HCT116 (cell line): ENCODE measurements at regions not wholly inside any gene's neighbourhood (a gene's known extent, or its start where the extent isn't known, plus 50 kb on each side); places are given as distances from the start of the nearest gene placed in this dataset.

Source experiments
- ATAC-seq: fragments of 200-7000 bp; cut with Tn5 transposase; 2 replicates; pipeline ENCODE4 v1.9.1; 2020; ENCODE audit warnings: mild to moderate bottlenecking, moderate library complexity
- BruUV-seq: library from RNA; stranded (reverse); fragments of 400-500 nt; replicated peaks from 2 replicates; lab custom pipeline; 2021; lab: Mats Ljungman, UMichigan
- CTCF ChIA-PET: fragments of 300-600 bp; sonication (Branson Sonifier 250); formaldehyde crosslinking; loops from one replicate; lab custom pipeline; 2021; ENCODE audit warnings: antibody characterized with exemption; lab: Charles Lee
- POLR2A ChIA-PET: fragments of 300-600, 350-600 bp; sonication (Branson Sonifier 250); formaldehyde crosslinking; loops from one replicate; lab custom pipeline; 2021; ENCODE audit warnings: antibody characterized with exemption; lab: Charles Lee
- RAD21 ChIA-PET, 2 experiments: fragments of 300-600 bp; sonication (Branson Sonifier 250); formaldehyde crosslinking; loops; one replicate each; lab custom pipeline; 2023; ENCODE audit warnings: low total read pairs in 2 of 2; ENCODE audit not compliant: uncharacterized antibody in 2 of 2, unreplicated experiment in 2 of 2, low non-redundant PET in 1 of 2; lab: Charles Lee
- DNase-seq: peaks from one replicate; pipeline ENCODE4 v3.0.0-alpha.2; 2010; ENCODE audit warnings: low read depth, low spot score
- H2AFZ ChIP-seq: fragments of 200-600 bp; shearing (Covaris generic), sonication (generic); 2 replicates; pipeline ENCODE4 v1.6.1; 2017; ENCODE audit warnings: low read depth, mixed run types, mixed read lengths, antibody characterized with exemption, low read length; ENCODE audit not compliant: poor library complexity, severe bottlenecking
- H3K27ac ChIP-seq: 2 replicates; pipeline ENCODE4 v1.5.1; 2012; ENCODE audit warnings: low read depth, low read length
- H3K27me3 ChIP-seq: fragments of 200-600 bp; sonication (generic); 2 replicates; pipeline ENCODE4 v1.6.1; 2016; ENCODE audit warnings: mixed run types, low read length, mixed read lengths; ENCODE audit not compliant: insufficient read depth
- H3K36me3 ChIP-seq, 2 experiments: fragments of 200-500 bp in 1 of 2; fragments of 200-600 bp in 1 of 2; sonication (Bioruptor generic) in 1 of 2; sonication (generic) in 1 of 2; 2 replicates each; pipeline versions ENCODE4 v1.5.1 to v1.6.1; 2014 to 2016; ENCODE audit warnings: low read length in 2 of 2, inconsistent platforms in 1 of 2, mixed read lengths in 1 of 2, mixed run types in 1 of 2; ENCODE audit not compliant: insufficient read depth in 2 of 2, control insufficient read depth in 1 of 2
- H3K4me1 ChIP-seq, 2 experiments: fragments of 200-600 bp in 1 of 2; sonication (generic) in 1 of 2; 2 replicates each; pipeline versions ENCODE4 v1.5.1 to v1.6.1; 2012 to 2017; ENCODE audit warnings: low read length in 2 of 2, inconsistent platforms in 1 of 2, mild to moderate bottlenecking in 1 of 2, mixed read lengths in 1 of 2, mixed run types in 1 of 2, moderate library complexity in 1 of 2; ENCODE audit not compliant: insufficient read depth in 2 of 2, control insufficient read depth in 1 of 2
- H3K4me2 ChIP-seq: fragments of 200-600 bp; sonication (generic); 2 replicates; pipeline ENCODE4 v1.6.1; 2017; ENCODE audit warnings: mixed run types, low read length, mixed read lengths
- H3K4me3 ChIP-seq, 2 experiments: fragments of 200-600 bp in 1 of 2; sonication (generic) in 1 of 2; replicated peaks in 1 of 2; 2 replicates each; pipeline ENCODE4 v1.5.1; 2011 to 2016; ENCODE audit warnings: low read length in 2 of 2, control low read depth in 1 of 2, low read depth in 1 of 2, mild to moderate bottlenecking in 1 of 2, mixed read lengths in 1 of 2, mixed run types in 1 of 2
- H3K79me2 ChIP-seq: fragments of 200-600 bp; sonication (generic); 2 replicates; pipeline ENCODE4 v1.6.1; 2017; ENCODE audit warnings: mild to moderate bottlenecking, mixed run types, low read length, moderate library complexity, mixed read lengths; ENCODE audit not compliant: insufficient read depth
- H3K9ac ChIP-seq: fragments of 200-600 bp; sonication (generic); 2 replicates; pipeline ENCODE4 v1.6.1; 2016; ENCODE audit warnings: low read length, mixed read lengths
- H3K9me2 ChIP-seq: fragments of 200-600 bp; sonication (generic), shearing (Covaris generic); 2 replicates; pipeline ENCODE4 v1.6.1; 2017; ENCODE audit warnings: mixed run types, mild to moderate bottlenecking, moderate library complexity; ENCODE audit not compliant: insufficient read depth
- H3K9me3 ChIP-seq, 2 experiments: fragments of 200-500 bp in 1 of 2; fragments of 200-600 bp in 1 of 2; sonication (Bioruptor generic) in 1 of 2; sonication (generic) in 1 of 2; 2 replicates each; pipeline ENCODE4 v1.6.1; 2014 to 2017; ENCODE audit warnings: low read length in 2 of 2, mixed read lengths in 2 of 2, inconsistent platforms in 1 of 2, low read depth in 1 of 2, mild to moderate bottlenecking in 1 of 2, mixed run types in 1 of 2, moderate library complexity in 1 of 2; ENCODE audit not compliant: control insufficient read depth in 1 of 2, insufficient read depth in 1 of 2
- H4K20me1 ChIP-seq: fragments of 200-600 bp; sonication (generic), shearing (Covaris generic); 2 replicates; pipeline ENCODE4 v1.6.1; 2017; ENCODE audit warnings: mixed run types, mild to moderate bottlenecking, moderate library complexity; ENCODE audit not compliant: insufficient read depth
- CEBPB ChIP-seq: IDR thresholded peaks from 2 replicates; pipeline ENCODE4 v1.6.1; 2012; ENCODE audit warnings: low read depth
- EGR1 ChIP-seq: IDR thresholded peaks from 2 replicates; pipeline ENCODE4 v1.6.1; 2012; ENCODE audit warnings: low read depth
- ELF1 ChIP-seq: IDR thresholded peaks from 2 replicates; pipeline ENCODE4 v1.6.1; 2012; ENCODE audit warnings: low read depth, borderline replicate concordance
- EZH2 ChIP-seq: fragments of 200-600 bp; sonication (generic); IDR thresholded peaks from 2 replicates; pipeline ENCODE4 v1.6.1; 2017; ENCODE audit warnings: antibody characterized with exemption, mixed run types
- EZH2phosphoT487 ChIP-seq: fragments of 200-600 bp; IDR thresholded peaks from 2 replicates; pipeline ENCODE4 v1.6.1; 2018; ENCODE audit warnings: antibody characterized with exemption, borderline replicate concordance
- POLR2A ChIP-seq: IDR thresholded peaks from 2 replicates; pipeline ENCODE4 v1.7.0; 2011; ENCODE audit warnings: borderline replicate concordance; ENCODE audit not compliant: insufficient read depth, insufficient read length; ENCODE audit errors: extremely low read depth
- POLR2AphosphoS5 ChIP-seq: IDR thresholded peaks from 2 replicates; pipeline ENCODE4 v1.6.1; 2011; ENCODE audit warnings: mild to moderate bottlenecking, low read depth, low read length, moderate library complexity
- SP1 ChIP-seq: IDR thresholded peaks from 2 replicates; pipeline ENCODE4 v1.6.1; 2012; ENCODE audit warnings: low read depth
- TCF7L2 ChIP-seq: IDR thresholded peaks from 2 replicates; pipeline ENCODE4 v1.7.0; 2011; ENCODE audit warnings: borderline replicate concordance, inconsistent platforms; ENCODE audit not compliant: insufficient read depth, insufficient read length; ENCODE audit errors: extremely low read depth
- YY1 ChIP-seq: IDR thresholded peaks from 2 replicates; pipeline ENCODE4 v1.6.1; 2011; ENCODE audit warnings: low read length, low read depth, moderate library complexity, mild to moderate bottlenecking; ENCODE audit not compliant: insufficient replicate concordance; ENCODE audit errors: extremely low read depth
- intact Hi-C: fragments of 100-400 bp; cut with micrococcal nuclease; formaldehyde crosslinking; loops from 2 replicates; pipeline ENCODE4 v1.10.0; 2022
- TF ChIP-seq, protein P1 (sequence below): IDR thresholded peaks from 2 replicates; pipeline ENCODE4 v1.6.1; 2011; ENCODE audit warnings: mild to moderate bottlenecking, low read length, moderate library complexity; ENCODE audit not compliant: insufficient replicate concordance; ENCODE audit errors: extremely low read depth
- TF ChIP-seq, protein P2 (sequence below): IDR thresholded peaks from 2 replicates; pipeline ENCODE4 v1.6.1; 2012
- TF ChIP-seq, protein P3 (sequence below), 3 experiments: fragments of 200-600 bp in 1 of 3; sonication (generic) in 1 of 3; IDR thresholded peaks in 2 of 3; conservative IDR thresholded peaks in 1 of 3; 2 replicates each; pipeline ENCODE4 v1.5.1; 2012 to 2017; ENCODE audit warnings: low read depth in 2 of 3, low read length in 2 of 3, antibody characterized with exemption in 1 of 3, borderline replicate concordance in 1 of 3, control low read depth in 1 of 3, mild to moderate bottlenecking in 1 of 3, mixed read lengths in 1 of 3, mixed run types in 1 of 3, moderate library complexity in 1 of 3; ENCODE audit not compliant: insufficient read depth in 1 of 3

DNA sequence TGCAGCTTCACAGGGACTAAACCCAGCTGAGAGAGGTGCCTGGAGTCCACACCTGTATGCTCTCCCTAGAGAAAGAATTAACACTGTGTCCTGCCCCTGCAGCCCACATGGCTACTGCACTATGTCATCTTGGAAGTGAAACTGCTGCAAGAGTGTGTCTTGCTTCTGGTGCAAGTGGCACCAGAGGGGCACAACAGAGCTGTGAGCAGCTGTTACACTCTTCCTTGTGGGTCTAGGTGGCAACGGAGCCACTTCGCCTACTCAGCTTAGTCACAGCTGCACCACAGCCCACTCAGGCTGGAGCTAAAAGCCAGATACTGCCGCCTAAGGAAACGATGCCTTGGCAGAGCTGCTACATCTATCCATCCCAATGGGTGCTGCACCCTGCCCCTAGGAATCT, 391.4 kb downstream of the COL12A1 start:
- H3K9me3 ChIP-seq = 0 out of 4 replicates have a peak, but pooled peaks cover 0 to 5% of the 10 kb centered on the region in 2 experiments
- ATAC-seq (no peak), DNase-seq (no peak)
- CTCF ChIA-PET = no interaction called here
- H3K4me1 ChIP-seq = no peaks in the 10 kb centered on the region
- no TSS peak for BruUV-seq
- H3K79me2 ChIP-seq = no peaks in the 10 kb centered on the region
- intact Hi-C loops = no loop called here
- RAD21 ChIA-PET = no interaction called here
- H2AFZ ChIP-seq = no peak overlapping the region
- no peak overlapping the region for H3K4me3 ChIP-seq
- no peak overlapping the region for H3K4me2 ChIP-seq
- TF ChIP-seq ELF1 = no peak
- no peak for TF ChIP-seq EGR1
- no peak for TF ChIP-seq CEBPB
- TF ChIP-seq, protein P1, sequence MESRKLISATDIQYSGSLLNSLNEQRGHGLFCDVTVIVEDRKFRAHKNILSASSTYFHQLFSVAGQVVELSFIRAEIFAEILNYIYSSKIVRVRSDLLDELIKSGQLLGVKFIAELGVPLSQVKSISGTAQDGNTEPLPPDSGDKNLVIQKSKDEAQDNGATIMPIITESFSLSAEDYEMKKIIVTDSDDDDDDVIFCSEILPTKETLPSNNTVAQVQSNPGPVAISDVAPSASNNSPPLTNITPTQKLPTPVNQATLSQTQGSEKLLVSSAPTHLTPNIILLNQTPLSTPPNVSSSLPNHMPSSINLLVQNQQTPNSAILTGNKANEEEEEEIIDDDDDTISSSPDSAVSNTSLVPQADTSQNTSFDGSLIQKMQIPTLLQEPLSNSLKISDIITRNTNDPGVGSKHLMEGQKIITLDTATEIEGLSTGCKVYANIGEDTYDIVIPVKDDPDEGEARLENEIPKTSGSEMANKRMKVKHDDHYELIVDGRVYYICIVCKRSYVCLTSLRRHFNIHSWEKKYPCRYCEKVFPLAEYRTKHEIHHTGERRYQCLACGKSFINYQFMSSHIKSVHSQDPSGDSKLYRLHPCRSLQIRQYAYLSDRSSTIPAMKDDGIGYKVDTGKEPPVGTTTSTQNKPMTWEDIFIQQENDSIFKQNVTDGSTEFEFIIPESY = no peak
- no peak for TF ChIP-seq EZH2phosphoT487
- no peak for TF ChIP-seq TCF7L2
- H3K36me3 ChIP-seq = no peaks in the 10 kb centered on the region
- H4K20me1 ChIP-seq = no peaks in the 10 kb centered on the region
- H3K27me3 ChIP-seq = no peaks in the 10 kb centered on the region
- POLR2A ChIA-PET = no interaction called here
- H3K9me2 ChIP-seq = no peaks in the 10 kb centered on the region
- H3K9ac ChIP-seq = no peak overlapping the region
- no peak overlapping the region for H3K27ac ChIP-seq

DNA sequence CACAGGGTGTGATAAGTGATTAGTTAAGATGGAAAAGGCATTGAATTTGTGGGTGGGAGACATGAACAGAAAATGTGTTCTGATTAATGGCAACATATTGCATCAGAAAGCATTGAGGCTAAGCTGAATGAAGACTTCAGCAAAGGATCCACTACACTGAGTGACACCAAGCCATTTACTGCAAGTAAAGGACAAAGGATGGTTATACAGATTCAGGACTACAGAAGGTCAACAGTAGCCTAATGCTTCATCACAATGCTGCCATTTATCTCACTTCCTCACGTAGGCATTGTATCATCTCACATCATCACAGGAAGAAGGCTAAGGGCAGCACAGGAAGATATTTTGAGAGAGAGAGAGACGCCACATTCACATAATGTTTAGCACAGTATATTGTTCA, 398.2 kb downstream of the COL12A1 start:
- ChIA-PET CTCF (no interaction called here), RAD21 (no interaction called here), POLR2A (no interaction called here)
- H3K4me1 ChIP-seq = no peaks in the 10 kb centered on the region
- intact Hi-C loops = no loop called here
- H2AFZ ChIP-seq = no peak overlapping the region
- ATAC-seq = no peak
- DNase-seq = no peak
- H3K9ac ChIP-seq = no peak overlapping the region
- no peaks in the 10 kb centered on the region for H3K9me2 ChIP-seq
- no TSS peak for BruUV-seq
- no peaks in the 10 kb centered on the region for H4K20me1 ChIP-seq
- no peak overlapping the region for H3K4me3 ChIP-seq
- H3K79me2 ChIP-seq = no peaks in the 10 kb centered on the region
- TF ChIP-seq POLR2AphosphoS5 (no peak), POLR2A (no peak), SP1 (no peak), YY1 (no peak), EGR1 (no peak), EZH2 (no peak)
- TF ChIP-seq, protein P2, sequence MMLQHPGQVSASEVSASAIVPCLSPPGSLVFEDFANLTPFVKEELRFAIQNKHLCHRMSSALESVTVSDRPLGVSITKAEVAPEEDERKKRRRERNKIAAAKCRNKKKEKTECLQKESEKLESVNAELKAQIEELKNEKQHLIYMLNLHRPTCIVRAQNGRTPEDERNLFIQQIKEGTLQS = no peak
- TF ChIP-seq, protein P3, sequence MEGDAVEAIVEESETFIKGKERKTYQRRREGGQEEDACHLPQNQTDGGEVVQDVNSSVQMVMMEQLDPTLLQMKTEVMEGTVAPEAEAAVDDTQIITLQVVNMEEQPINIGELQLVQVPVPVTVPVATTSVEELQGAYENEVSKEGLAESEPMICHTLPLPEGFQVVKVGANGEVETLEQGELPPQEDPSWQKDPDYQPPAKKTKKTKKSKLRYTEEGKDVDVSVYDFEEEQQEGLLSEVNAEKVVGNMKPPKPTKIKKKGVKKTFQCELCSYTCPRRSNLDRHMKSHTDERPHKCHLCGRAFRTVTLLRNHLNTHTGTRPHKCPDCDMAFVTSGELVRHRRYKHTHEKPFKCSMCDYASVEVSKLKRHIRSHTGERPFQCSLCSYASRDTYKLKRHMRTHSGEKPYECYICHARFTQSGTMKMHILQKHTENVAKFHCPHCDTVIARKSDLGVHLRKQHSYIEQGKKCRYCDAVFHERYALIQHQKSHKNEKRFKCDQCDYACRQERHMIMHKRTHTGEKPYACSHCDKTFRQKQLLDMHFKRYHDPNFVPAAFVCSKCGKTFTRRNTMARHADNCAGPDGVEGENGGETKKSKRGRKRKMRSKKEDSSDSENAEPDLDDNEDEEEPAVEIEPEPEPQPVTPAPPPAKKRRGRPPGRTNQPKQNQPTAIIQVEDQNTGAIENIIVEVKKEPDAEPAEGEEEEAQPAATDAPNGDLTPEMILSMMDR (IDR thresholded peaks at IDR 0.05 in 2 of 3, conservative IDR thresholded peaks at IDR 0.05 in 1 of 3; ENCODE audit: borderline replicate concordance in 1 of 3, insufficient read depth in 1 of 3, low read depth in 2 of 3, low read length in 2 of 3) = no peak
- TF ChIP-seq, protein P1 = no peak
- no peaks in the 10 kb centered on the region for H3K27me3 ChIP-seq
- H3K27ac ChIP-seq = no peak overlapping the region
- H3K36me3 ChIP-seq = no peaks in the 10 kb centered on the region
- no peak overlapping the region for H3K4me2 ChIP-seq
- no peaks in the 10 kb centered on the region for H3K9me3 ChIP-seq
